ENCODE measurements at regions not wholly inside any gene's neighbourhood (a gene's known extent, or its start where the extent isn't known, plus 50 kb on each side); places are given as distances from the start of the nearest gene placed in this dataset.

DNA sequence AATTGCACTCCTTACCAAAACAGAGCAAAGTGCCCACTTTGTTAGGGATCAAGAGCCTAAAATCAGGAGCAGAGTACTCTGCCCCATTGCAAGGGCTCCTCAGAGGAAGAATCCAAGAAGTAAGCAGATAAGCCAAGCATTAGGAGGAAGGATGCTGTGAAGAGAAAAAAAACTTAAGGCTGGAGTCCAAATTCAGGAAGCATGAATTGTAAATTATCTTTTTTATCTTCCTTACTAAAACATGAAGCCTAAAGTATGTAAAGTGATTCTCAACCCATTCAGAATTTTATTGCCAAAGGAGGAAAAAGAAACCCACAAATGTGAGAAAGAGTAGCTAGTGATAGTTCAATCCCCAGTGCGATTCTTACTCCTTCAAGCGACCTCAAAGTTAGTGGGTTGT lies 523.9 kb downstream of the TAF11L14 start:
- no peaks in the 10 kb centered on the region for H3K36me3 ChIP-seq
- TF ChIP-seq, protein P1, sequence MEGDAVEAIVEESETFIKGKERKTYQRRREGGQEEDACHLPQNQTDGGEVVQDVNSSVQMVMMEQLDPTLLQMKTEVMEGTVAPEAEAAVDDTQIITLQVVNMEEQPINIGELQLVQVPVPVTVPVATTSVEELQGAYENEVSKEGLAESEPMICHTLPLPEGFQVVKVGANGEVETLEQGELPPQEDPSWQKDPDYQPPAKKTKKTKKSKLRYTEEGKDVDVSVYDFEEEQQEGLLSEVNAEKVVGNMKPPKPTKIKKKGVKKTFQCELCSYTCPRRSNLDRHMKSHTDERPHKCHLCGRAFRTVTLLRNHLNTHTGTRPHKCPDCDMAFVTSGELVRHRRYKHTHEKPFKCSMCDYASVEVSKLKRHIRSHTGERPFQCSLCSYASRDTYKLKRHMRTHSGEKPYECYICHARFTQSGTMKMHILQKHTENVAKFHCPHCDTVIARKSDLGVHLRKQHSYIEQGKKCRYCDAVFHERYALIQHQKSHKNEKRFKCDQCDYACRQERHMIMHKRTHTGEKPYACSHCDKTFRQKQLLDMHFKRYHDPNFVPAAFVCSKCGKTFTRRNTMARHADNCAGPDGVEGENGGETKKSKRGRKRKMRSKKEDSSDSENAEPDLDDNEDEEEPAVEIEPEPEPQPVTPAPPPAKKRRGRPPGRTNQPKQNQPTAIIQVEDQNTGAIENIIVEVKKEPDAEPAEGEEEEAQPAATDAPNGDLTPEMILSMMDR (IDR thresholded peaks at IDR 0.05) = no peak
- TF ChIP-seq POLR2A (IDR thresholded peaks at IDR 0.05) = no peak
- intact Hi-C loops (cut with DNase I; ENCODE audit: low total_unique reads) = no loop called here
- H3K27me3 ChIP-seq = no peaks in the 10 kb centered on the region
- H3K4me3 ChIP-seq = no peak overlapping the region
- DNase-seq = no peak
- H3K9me3 ChIP-seq = no peaks in the 10 kb centered on the region
- no peak overlapping the region for H3K27ac ChIP-seq
- no peaks in the 10 kb centered on the region for H3K4me1 ChIP-seq

DNA sequence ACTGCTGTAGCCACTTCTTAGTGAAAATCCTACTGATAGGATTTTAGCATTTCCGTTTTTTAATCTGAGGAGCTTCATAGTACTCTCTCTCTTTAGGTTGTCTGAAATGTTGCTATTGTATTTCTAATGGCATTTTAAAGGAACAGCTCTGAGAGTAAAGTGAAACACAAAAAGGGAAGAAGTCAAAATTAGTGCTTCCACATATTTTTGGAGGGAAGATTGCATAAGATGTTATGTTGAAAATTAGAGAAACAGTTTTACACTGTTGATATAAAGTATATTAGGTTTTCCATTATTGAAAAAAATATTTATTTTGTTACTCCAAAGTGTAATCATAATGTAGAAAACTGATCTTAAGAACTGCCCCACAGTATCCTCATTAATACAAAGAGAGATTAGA lies 525.1 kb downstream of the TAF11L14 start:
- H3K36me3 ChIP-seq = no peaks in the 10 kb centered on the region
- no peak overlapping the region for H3K4me3 ChIP-seq
- no peak overlapping the region for H3K27ac ChIP-seq
- no peaks in the 10 kb centered on the region for H3K4me1 ChIP-seq
- H3K9me3 ChIP-seq = no peaks in the 10 kb centered on the region
- intact Hi-C loops (cut with DNase I; ENCODE audit: low total_unique reads) = no loop called here
- DNase-seq = no peak
- no peaks in the 10 kb centered on the region for H3K27me3 ChIP-seq
- no peak for TF ChIP-seq POLR2A (IDR thresholded peaks at IDR 0.05)
- TF ChIP-seq, protein P1 (IDR thresholded peaks at IDR 0.05) = no peak

- intact Hi-C loops (cut with DNase I; ENCODE audit: low total_unique reads) = no loop called here
- Histone ChIP-seq H3K4me1 (no peaks in the 10 kb centered on the region), H3K36me3 (no peaks in the 10 kb centered on the region), H3K9me3 (no peaks in the 10 kb centered on the region), H3K27ac (no peak overlapping the region), H3K4me3 (no peak overlapping the region), H3K27me3 (no peaks in the 10 kb centered on the region)
- TF ChIP-seq, protein P1 (IDR thresholded peaks at IDR 0.05) = no peak
- no peak for DNase-seq
Observed at GRCh38 chr5:18171684-18172083, 537.4 kb downstream of the TAF11L14 start.

GRCh38 chr5:18179579-18179978 lies 545.3 kb downstream of the TAF11L14 start:
- intact Hi-C loops (cut with DNase I; ENCODE audit: low total_unique reads) = no loop called here

GRCh38 chr5:18181575-18181974 lies 547.3 kb downstream of the TAF11L14 start:
- intact Hi-C loops (cut with DNase I; ENCODE audit: low total_unique reads) = no loop called here
- DNase-seq = no peak
- no peaks in the 10 kb centered on the region for H3K9me3 ChIP-seq
- no peaks in the 10 kb centered on the region for H3K4me1 ChIP-seq
- H3K36me3 ChIP-seq = no peaks in the 10 kb centered on the region
- no peak overlapping the region for H3K27ac ChIP-seq
- H3K4me3 ChIP-seq = no peak overlapping the region
- H3K27me3 ChIP-seq = no peaks in the 10 kb centered on the region
- TF ChIP-seq, protein P1 (IDR thresholded peaks at IDR 0.05) = no peak
- TF ChIP-seq POLR2A (IDR thresholded peaks at IDR 0.05) = no peak

More at GRCh38 chr5:18179579-18179978, 545.3 kb downstream of the TAF11L14 start:
- no peaks in the 10 kb centered on the region for H3K9me3 ChIP-seq
- H3K4me3 ChIP-seq = no peak overlapping the region
- DNase-seq = no peak
- TF ChIP-seq, protein P1 (IDR thresholded peaks at IDR 0.05) = no peak
- TF ChIP-seq POLR2A (IDR thresholded peaks at IDR 0.05) = no peak
- H3K4me1 ChIP-seq = no peaks in the 10 kb centered on the region
- no peaks in the 10 kb centered on the region for H3K27me3 ChIP-seq
- no peak overlapping the region for H3K27ac ChIP-seq
- H3K36me3 ChIP-seq = no peaks in the 10 kb centered on the region

All from uterus (tissue), 3 donors.